B cell (primary cell): ENCODE measurements at regions not wholly inside any gene's neighbourhood (a gene's known extent, or its start where the extent isn't known, plus 50 kb on each side); places are given as distances from the start of the nearest gene placed in this dataset.

Source experiments
- CTCF ChIP-seq: fragments of 200-600 bp; IDR thresholded peaks from one replicate; pipeline ENCODE4 v1.8.0; 2022; ENCODE audit warnings: antibody characterized with exemption, mild to moderate bottlenecking
- EZH2 ChIP-seq: IDR thresholded peaks from 2 replicates; pipeline ENCODE4 v1.6.1; 2012; ENCODE audit warnings: borderline replicate concordance, low read depth, mild to moderate bottlenecking, moderate library complexity, low read length; ENCODE audit not compliant: insufficient read depth, poor library complexity, severe bottlenecking

- TF ChIP-seq EZH2 (no peak), CTCF (no peak)
These were observed 123.0 kb downstream of the IRS1 start for GRCh38 chr2:226676618-226677017.
